Forelimb muscle (tissue), 1 donor: ENCODE measurements at regions not wholly inside any gene's neighbourhood (a gene's known extent, or its start where the extent isn't known, plus 50 kb on each side); places are given as distances from the start of the nearest gene placed in this dataset.

ENCODE experiments used
- DNase-seq: peaks from one replicate; pipeline ENCODE4 v3.0.0-alpha.2; 2013; ENCODE audit warnings: low read depth

DNA sequence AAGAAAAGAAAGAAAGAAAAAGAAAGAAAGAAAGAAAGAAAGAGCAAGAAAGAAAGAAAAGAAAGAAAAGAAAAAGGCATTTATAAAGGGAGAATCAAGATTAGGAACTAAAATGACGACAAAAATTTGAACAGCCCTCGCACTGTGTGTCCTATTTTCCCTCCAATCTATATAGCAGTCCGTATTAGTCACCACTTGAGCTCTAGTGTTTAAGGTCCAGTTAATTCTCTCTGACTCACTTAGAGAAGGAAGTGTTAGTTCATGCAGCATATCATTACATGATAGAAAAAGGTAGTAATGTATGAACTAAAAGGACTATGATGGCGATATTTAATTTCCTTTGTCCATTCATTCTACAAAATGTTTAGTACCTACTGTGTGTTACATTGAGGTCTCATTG, 122.7 kb downstream of the CBLL2 start:
- no peak for DNase-seq

DNA sequence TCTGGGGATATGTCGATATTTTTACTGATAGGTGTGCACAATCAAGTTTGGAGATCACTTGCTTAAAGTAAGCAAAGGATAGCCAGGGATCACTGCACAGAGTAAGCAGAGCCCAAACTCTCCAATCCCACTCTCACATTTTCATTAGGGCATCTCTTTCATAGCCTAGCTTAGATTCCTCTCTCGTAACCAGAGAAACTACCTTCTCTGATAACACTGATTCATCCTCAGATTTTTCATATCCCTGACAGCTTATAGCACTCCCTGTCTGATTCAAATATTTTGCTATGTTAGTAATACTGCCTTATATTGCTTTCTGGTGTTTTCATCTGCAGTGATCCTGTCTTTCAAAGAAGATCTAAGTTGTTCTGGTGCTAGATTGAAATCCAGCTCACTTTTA, 123.7 kb downstream of the CBLL2 start:
- no peak for DNase-seq

GRCh38 chrX:22397566-22397965, 124.9 kb downstream of the CBLL2 start:
- DNase-seq = no peak

- DNase-seq = no peak
Observed at GRCh38 chrX:22399437-22400192, 126.9 kb downstream of the CBLL2 start.

DNA sequence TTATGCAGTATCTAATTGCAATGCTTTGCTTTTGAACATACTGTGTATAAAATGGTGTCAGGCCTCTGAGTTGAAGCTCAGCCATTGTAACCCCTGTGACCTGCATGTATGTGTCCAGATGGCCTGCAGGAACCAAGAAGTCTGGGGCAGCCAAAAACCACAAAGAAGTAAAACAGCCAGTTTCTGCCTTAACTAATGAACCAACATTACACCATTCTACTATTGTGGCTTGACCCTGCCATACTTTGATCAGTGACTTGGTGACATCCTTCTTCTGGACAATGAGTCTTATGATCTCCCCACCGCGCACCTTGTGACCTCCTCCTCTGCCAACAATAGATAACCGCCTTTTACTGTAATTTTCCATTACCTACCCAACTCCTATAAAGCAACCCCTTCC, 131.6 kb downstream of the CBLL2 start:
- no peak for DNase-seq

- DNase-seq = no peak
Observed at GRCh38 chrX:22406201-22406737, 133.6 kb downstream of the CBLL2 start.

GRCh38 chrX:22409418-22409817, 136.7 kb downstream of the CBLL2 start:
- no peak for DNase-seq

GRCh38 chrX:22424122-22424915, 151.6 kb downstream of the CBLL2 start:
- no peak for DNase-seq

DNA sequence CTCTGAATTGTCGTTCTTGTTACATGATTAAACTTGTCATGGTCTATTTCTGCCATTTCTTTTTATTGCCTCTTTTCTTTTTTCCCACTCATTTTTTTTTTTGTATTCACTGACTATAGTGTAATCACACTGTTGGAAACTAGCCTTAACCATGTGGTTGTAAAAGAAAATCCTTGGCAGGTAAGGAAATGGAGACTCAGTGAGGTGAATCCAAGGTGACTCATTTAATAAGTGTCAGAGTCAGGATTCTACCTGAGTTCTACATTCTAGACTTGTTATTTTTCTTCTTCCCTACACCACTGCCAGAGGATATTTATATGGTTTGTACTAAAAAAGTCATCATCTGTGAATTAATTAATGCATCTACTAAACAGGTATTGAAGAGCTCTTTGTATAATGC, 152.2 kb downstream of the CBLL2 start:
- no peak for DNase-seq

DNA sequence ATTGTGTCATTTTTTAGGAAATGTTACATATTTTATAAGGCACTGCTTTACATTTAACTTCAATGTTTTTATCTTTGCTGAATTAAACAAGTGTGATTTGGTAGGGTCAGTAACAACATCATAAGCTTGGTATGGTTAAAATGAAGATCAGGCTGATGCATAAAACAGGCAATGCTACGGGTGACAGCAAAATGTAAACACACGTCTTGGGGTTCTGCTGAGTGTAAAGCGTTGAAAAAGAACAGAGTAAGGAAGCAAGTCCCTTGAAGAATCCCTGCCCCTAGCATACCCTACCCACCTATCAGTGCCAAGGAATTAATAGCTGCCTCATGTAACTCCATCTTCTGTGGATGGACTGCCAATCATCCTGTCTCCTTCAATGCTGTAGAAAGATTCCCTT, 157.0 kb downstream of the CBLL2 start:
- no peak for DNase-seq

- DNase-seq = no peak
Observed at GRCh38 chrX:22430701-22431100, 158.0 kb downstream of the CBLL2 start.

GRCh38 chrX:22433292-22434070, 160.8 kb downstream of the CBLL2 start:
- DNase-seq = no peak

- DNase-seq = no peak
Observed at GRCh38 chrX:22445880-22446279, 173.2 kb downstream of the CBLL2 start.

GRCh38 chrX:22462959-22463358, 190.2 kb downstream of the CBLL2 start:
- no peak for DNase-seq

DNA sequence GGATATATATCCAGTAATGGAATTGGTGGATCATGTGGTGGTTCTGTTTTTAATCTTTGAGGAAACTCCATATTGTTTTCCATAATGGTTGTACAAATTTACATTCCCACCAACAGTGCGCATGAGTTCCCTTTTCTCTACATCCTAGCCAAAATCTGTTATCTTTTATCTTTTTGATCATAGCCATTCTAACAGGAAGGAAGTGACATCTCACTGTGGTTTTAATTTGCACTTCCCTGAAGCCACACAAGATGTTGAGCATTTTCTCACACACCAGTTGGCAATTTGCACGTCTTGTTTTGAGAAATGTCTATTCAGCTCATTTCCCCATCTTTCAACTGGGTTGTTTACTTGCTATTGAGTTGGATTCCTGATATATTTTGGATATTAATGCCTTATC, 194.9 kb downstream of the CBLL2 start:
- DNase-seq = no peak

- DNase-seq = peak; percentile 16
Observed at GRCh38 chrX:22481436-22481835, 208.7 kb downstream of the CBLL2 start.

DNA sequence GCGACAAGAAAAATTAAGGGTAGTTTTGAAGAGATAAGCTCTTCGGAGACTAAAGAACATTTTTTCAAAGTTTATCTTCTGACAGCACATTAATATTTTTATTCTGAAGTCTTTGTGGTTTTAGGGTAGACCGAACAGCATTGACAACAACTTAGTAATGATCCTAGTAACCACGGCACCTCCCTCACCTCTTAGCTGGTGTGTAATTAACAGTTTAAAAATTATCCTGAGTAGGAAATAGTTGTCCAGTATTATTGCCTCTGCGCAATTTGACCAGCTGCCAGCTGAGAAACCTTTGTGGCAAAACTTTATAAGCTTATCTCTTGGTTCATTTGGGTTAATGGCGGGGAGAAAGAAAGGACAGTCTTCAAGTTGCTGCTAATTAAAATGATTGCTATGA, 213.6 kb downstream of the CBLL2 start:
- DNase-seq = no peak

- no peak for DNase-seq
Observed at GRCh38 chrX:22516893-22517292, 244.2 kb downstream of the CBLL2 start.

DNA sequence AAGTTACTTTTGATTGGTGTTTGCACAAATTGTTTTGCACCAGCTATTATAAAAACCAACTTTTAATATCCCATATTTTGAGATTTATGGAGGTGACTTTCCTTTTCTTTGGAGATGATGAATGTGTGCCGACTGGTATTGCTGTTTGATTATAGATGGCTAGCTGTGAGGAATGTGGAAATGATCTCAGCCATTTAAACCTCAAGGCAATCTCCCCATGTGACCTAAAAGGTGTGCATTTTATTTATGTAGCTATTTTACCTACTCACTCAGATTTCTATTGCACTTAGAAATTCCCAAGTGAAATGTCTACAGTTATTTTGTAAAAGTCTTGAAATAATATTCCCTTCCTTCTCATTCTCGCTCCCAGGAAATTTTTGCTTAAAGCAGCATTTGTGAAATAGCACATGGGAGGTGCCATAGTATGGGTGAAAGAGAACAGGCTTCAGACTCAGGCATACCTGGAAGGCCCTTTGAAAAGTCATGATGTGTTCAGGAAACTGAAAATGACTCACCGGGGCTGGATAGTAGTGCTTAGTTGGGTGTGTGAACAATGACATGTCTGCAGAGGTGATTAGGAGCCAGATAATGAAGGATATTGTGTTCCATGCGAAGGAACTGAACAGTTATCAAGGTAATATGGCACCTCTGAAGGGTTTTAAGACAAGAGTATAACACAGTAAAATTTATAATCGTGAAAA, 247.6 kb downstream of the CBLL2 start:
- no peak for DNase-seq

DNA sequence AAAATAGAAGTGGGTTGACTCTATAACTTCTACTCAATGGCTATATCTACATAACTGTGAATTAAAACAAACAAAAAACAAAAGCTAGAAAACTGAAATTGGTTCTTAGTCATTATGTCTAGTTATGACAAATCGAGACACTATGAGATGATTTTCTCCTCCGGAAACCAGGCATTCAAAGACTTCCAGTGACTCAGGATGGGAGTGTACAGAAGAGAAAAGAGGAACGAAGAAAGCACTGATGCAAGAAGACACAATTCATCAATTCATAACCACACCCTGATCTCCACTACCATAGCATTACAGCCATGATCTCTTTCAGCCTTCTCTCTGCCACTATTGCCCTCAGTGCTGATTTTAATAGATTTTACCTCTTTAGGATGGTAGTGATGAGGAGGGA, 253.6 kb downstream of the CBLL2 start:
- DNase-seq = no peak

- no peak for DNase-seq
Observed at GRCh38 chrX:22527302-22527701, 254.6 kb downstream of the CBLL2 start.

- DNase-seq = no peak
Observed at GRCh38 chrX:22533898-22534297, 261.2 kb downstream of the CBLL2 start.
